PC-9 (cell line): ENCODE measurements at regions not wholly inside any gene's neighbourhood (a gene's known extent, or its start where the extent isn't known, plus 50 kb on each side); places are given as distances from the start of the nearest gene placed in this dataset.

Experiments
- CTCF ChIP-seq: fragments of 200-600 bp; sonication (generic); conservative IDR thresholded peaks from 2 replicates; pipeline ENCODE4 v1.6.1; 2017; ENCODE audit warnings: mixed run types, antibody characterized with exemption, mild to moderate bottlenecking, moderate library complexity
- EZH2 ChIP-seq: fragments of 200-600 bp; sonication (generic); IDR thresholded peaks from 2 replicates; pipeline ENCODE4 v1.8.0; 2017; ENCODE audit warnings: antibody characterized with exemption, low read depth

GRCh38 chr5:40033411-40033810 lies 608.6 kb upstream of the DAB2 start:
- TF ChIP-seq CTCF (no peak), EZH2 (no peak)
